ENCODE measurements at regions not wholly inside any gene's neighbourhood (a gene's known extent, or its start where the extent isn't known, plus 50 kb on each side); places are given as distances from the start of the nearest gene placed in this dataset.

DNA sequence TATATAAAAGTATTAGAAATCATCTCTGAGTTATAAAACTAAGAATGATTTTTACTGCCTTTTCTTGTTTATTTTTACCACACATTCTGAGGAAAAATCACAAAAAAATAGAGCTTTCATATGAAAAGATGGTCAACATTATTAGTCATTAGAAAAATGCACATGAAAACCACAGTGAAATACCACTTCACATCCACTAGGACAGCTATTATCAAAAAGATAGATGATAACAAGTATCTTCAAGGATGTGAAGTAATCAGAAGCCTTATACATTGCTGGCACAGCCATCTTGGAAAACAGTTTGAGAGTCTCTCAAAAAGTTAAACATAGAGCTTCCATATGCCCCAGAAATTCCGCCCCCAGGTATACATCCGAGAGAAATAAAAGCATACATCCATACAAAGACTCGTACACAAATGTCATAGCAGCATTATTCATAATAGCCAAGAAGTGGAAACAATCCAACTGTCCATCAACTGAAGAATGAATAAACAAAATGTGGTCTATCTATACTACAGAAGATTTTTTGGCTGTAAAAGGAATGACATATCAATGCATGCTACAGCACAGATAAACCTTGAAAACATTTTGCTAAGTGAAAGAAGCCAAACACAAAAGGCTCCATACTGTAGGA, 523.9 kb downstream of the FUT8 start:
- no peak for DNase-seq (ENCODE audit: low spot score)

DNA sequence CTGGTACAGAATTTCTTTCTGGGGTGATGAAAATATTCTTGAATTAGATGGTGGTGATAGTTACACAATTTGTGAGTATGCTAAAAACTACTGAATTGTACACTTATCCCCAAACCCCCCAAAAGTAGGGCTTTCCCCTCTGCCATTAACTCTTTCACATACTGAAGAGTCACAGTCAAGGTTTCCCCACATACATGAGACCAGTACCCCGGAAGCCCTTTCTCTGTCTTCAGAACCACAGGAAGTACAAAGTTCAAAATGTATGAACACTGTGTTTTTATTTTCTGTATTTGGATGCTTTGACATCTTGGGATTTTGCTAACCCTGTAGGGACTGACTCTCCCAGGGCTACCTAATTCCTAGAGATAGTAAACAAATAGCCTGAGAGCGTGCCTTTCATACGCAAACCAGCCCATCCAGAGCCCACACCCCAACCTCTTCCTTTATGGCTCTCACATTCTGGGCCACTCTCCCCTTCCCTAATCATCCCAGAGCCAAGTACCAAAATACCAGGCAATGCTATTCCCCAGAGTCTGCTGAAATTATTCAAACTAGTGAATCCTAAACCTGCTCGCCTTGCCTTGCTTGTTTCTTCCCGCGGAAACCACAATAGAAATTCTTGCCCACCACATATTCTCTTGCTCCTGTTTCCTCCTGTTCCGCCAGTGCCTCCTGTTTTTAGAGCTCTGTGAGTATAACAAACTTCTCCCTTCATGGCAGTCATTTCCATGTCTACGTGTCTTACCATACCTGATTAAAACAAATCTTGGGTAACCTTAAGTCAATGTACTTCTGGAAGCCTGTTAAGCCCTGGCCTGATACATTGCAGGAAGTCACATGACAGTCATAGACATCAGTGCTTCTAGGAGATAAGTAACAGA, 524.8 kb downstream of the FUT8 start:
- DNase-seq (ENCODE audit: low spot score): no peak

GRCh38 chr14:65937960-65938316, 525.4 kb downstream of the FUT8 start:
- DNase-seq (ENCODE audit: low spot score): no peak

GRCh38 chr14:65938738-65939137, 526.2 kb downstream of the FUT8 start:
- no peak for DNase-seq (ENCODE audit: low spot score)

DNA sequence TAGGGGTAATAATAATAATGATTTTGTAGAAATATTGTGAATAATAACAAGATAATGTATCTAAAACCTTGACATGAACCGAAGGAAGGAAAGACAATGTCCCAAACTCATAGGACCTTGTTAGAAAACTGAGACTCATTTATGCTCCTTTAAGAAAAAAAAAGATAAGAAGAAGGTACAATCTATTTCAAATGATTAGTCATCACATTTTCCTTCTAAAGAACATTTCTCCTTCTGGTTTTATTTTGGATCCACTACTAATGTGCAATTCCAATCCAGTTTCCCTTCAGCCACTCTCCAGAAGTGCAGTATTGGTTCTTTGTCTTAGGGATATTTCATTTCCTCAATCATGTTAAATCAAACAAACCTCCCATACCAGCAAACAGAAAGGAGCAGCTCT, 526.7 kb downstream of the FUT8 start:
- no peak for DNase-seq (ENCODE audit: low spot score)

GRCh38 chr14:65940056-65940735, 527.7 kb downstream of the FUT8 start:
- DNase-seq (ENCODE audit: low spot score): no peak

- no peak for DNase-seq (ENCODE audit: low spot score)
Measured at GRCh38 chr14:65941091-65941490, 528.6 kb downstream of the FUT8 start.

DNA sequence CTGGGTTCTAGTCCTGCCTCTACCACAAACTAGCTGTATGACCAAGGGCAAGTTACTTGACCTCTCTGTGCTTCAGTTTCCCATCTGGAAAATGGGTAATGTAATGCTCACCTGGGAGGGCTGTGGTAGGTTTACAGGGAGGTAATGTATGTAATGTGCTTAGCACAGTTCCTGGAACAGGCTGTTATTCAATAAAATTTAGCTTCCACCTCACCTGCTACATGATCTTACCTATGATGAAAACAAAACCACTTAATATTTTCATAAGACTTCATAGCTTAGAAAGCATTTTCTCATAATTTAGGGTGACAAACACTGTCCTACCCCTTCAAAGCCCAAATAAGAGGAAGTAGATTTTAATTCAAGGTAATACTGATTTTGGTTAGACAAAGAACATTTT, 530.6 kb downstream of the FUT8 start:
- no peak for DNase-seq (ENCODE audit: low spot score)

DNA sequence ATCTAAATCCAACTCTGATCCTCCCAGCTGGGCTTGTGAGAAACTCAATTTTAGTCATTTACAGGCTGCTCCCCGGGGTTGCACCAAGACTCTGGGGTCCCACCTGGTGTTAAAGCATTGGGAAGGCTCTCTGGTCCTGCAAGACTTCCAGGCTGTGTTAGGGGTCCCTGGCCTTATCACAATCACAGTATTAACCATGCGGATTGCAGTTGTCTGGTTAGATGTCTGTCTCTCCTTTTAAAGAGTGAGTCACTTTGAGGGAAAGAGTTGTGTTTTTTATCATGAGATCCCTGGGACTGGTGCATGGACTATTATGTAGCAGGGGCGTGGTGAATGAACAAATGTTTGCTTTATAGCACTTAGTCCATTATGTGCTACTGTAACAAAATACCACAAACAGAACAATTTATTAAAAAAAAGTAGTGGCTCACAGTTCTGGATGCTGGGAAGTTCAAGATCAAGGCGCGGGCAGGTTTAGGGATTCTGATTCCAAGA, 531.4 kb downstream of the FUT8 start:
- DNase-seq (ENCODE audit: low spot score): no peak

- DNase-seq (ENCODE audit: low spot score): no peak
Measured at GRCh38 chr14:65945327-65945726, 532.8 kb downstream of the FUT8 start.

GRCh38 chr14:65946494-65946893, 534.0 kb downstream of the FUT8 start:
- DNase-seq (ENCODE audit: low spot score): no peak

DNA sequence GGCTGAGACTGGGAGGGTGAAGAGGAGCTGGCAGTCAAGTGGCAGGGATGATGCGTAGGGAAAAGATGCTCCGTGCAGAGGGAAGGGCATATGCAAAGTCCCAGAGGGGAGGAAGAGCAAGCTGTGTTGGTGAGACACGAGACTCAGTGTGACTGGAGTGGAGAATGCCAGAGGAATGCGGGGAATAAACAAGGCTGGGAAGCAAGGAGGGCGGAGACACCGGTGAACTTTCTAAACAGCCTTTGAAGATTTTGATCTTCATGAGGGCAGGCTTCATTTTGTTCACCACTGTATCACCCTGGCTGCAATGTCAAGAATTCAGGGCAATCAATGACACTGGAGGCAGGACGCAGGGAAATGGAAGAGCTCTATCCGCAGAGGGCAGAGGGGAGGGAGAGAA, 535.8 kb downstream of the FUT8 start:
- DNase-seq (ENCODE audit: low spot score): no peak

GRCh38 chr14:65949711-65950516, 536.3 kb upstream of the CCDC196 start:
- DNase-seq (ENCODE audit: low spot score): peak; percentile 62

DNA sequence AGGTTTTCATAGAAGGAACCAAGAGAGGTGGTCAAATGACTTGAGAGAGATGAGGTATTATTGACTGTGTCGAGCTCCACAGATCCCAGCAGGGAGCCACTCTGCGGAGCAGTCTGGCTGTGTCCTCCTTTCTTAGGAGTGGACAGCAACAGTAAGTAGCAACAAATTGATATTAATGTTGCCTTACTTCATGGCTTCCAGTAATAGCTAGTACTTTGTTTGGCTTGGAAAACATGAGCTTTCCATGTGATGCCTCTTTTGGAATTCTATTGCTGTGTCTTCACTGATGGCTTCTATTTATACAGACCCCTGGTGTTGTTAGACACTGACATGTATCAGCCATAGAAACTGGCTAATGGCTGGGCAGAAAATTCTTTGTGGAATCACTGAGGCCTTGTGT, 531.2 kb upstream of the CCDC196 start:
- no peak for DNase-seq (ENCODE audit: low spot score)

DNA sequence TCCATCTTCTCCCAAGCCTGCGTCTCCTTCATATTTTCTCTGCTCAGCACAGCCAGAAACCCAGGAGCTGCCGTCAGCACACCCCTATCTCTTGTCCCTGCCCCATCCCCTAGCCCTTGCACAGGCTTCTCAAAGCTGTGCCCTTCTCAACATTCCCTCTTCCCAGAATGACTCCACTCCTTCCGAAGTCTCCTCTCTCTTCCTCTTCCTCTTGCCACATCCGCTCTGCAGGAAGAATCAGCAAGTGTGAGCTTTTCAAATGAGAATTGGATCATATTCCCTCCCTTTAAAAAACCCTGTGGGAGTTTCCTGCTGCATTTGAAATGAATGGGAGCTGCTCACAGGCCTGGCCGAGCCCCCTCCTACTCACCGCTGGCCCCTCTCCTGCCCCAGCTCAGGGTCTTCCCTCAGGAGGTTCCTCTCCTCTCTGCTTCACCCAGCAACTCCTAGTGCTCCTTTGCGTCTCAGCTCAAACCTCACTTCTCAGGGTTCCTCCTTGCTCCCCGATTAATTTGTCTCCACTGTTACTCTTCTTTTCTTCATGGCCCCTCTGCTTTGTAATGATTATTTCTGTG, 528.5 kb upstream of the CCDC196 start:
- DNase-seq (ENCODE audit: low spot score): no peak

- DNase-seq (ENCODE audit: low spot score): peak; percentile 52
Measured at GRCh38 chr14:65958664-65959562, 527.3 kb upstream of the CCDC196 start.

GRCh38 chr14:65959563-65960024, 526.6 kb upstream of the CCDC196 start:
- DNase-seq (ENCODE audit: low spot score): no peak

- DNase-seq (ENCODE audit: low spot score): peak; percentile 78
Measured at GRCh38 chr14:65961004-65961403, 525.2 kb upstream of the CCDC196 start.

DNA sequence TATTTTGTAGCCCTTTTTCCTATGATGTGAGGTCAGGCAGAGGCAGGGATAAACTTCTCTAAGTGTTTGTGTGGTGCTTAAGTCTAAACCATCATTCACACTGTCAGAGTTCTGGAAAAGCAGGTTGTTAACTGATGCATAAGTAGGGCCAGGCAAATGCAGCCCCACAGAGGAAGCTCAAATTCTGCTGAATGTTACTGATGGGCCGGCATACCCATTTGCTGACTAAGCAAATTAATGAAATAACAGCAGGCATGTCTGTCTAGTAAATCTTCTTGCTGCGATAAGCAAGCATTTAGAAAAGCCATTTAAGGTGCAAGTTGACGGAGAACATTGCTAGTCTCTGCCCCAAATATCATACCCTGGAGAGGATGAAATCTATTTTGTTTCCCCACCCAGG, 523.2 kb upstream of the CCDC196 start:
- DNase-seq (ENCODE audit: low spot score): no peak

GRCh38 chr14:65964366-65964765, 521.8 kb upstream of the CCDC196 start:
- DNase-seq (ENCODE audit: low spot score): no peak

DNA sequence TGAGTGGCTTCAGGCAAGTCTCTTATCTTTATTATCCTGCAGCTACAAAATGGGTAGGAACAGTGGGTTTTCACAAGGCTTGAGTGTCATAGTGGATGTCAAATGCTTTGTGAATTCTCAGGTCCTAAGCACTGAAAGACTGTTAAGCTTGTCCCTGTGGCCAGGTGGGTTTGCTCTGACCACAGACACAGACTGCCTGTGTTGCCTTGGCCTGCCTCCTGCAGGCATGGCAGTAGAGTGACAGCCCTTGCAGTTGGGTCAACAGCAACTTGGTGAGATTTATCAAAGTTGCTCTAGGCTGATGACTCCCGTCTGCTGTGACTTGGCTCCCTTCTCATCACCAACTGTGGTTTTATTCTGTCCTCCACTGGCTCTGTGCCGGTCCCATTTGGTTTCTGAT, 520.0 kb upstream of the CCDC196 start:
- DNase-seq (ENCODE audit: low spot score): no peak
